ENCODE measurements at regions not wholly inside any gene's neighbourhood (a gene's known extent, or its start where the extent isn't known, plus 50 kb on each side); places are given as distances from the start of the nearest gene placed in this dataset.

- DNase-seq = no peak
- Mint-ChIP-seq H3K4me3 (no peak overlapping the region), H3K36me3 (ENCODE audit: low read depth) (no peaks in the 10 kb centered on the region), H3K27ac (no peak overlapping the region), H3K4me1 (ENCODE audit: low read depth) (no peaks in the 10 kb centered on the region), H3K27me3 (ENCODE audit: low read depth) (peaks cover 5% of the 10 kb centered on the region), H3K9me3 (peaks cover 2% of the 10 kb centered on the region)
- CTCF ChIA-PET = no interaction called here
- intact Hi-C loops (cut with micrococcal nuclease) = no loop called here
Measured at GRCh38 chr3:40908612-40909011, 290.7 kb upstream of the CTNNB1 start.

- Mint-ChIP-seq H3K27me3 (ENCODE audit: low read depth) (peaks cover 5% of the 10 kb centered on the region), H3K9me3 (no peaks in the 10 kb centered on the region), H3K27ac (no peak overlapping the region), H3K4me3 (no peak overlapping the region), H3K36me3 (ENCODE audit: low read depth) (no peaks in the 10 kb centered on the region), H3K4me1 (ENCODE audit: low read depth) (no peaks in the 10 kb centered on the region)
- intact Hi-C loops (cut with micrococcal nuclease) = no loop called here
- CTCF ChIA-PET = no interaction called here
- DNase-seq = no peak
Measured at GRCh38 chr3:40911264-40911663, 288.0 kb upstream of the CTNNB1 start.

GRCh38 chr3:40911928-40912327, 287.4 kb upstream of the CTNNB1 start:
- DNase-seq = no peak
- no peak overlapping the region for H3K4me3 Mint-ChIP-seq
- peaks cover 5% of the 10 kb centered on the region for H3K27me3 Mint-ChIP-seq (ENCODE audit: low read depth)
- CTCF ChIA-PET = no interaction called here
- no peaks in the 10 kb centered on the region for H3K4me1 Mint-ChIP-seq (ENCODE audit: low read depth)
- no peak overlapping the region for H3K27ac Mint-ChIP-seq
- H3K9me3 Mint-ChIP-seq = no peaks in the 10 kb centered on the region
- intact Hi-C loops (cut with micrococcal nuclease) = no loop called here
- H3K36me3 Mint-ChIP-seq (ENCODE audit: low read depth) = no peaks in the 10 kb centered on the region

- Mint-ChIP-seq H3K27ac (no peak overlapping the region), H3K4me1 (ENCODE audit: low read depth) (no peaks in the 10 kb centered on the region), H3K36me3 (ENCODE audit: low read depth) (no peaks in the 10 kb centered on the region), H3K9me3 (no peaks in the 10 kb centered on the region), H3K27me3 (ENCODE audit: low read depth) (peaks cover 5% of the 10 kb centered on the region), H3K4me3 (no peak overlapping the region)
- CTCF ChIA-PET = no interaction called here
- no peak for DNase-seq
- intact Hi-C loops (cut with micrococcal nuclease) = no loop called here
Measured at GRCh38 chr3:40912461-40912860, 286.8 kb upstream of the CTNNB1 start.

GRCh38 chr3:40913192-40913591, 286.1 kb upstream of the CTNNB1 start:
- no peaks in the 10 kb centered on the region for H3K36me3 Mint-ChIP-seq (ENCODE audit: low read depth)
- H3K9me3 Mint-ChIP-seq = no peaks in the 10 kb centered on the region
- no peak for DNase-seq
- peaks cover 5% of the 10 kb centered on the region for H3K27me3 Mint-ChIP-seq (ENCODE audit: low read depth)
- intact Hi-C loops (cut with micrococcal nuclease) = no loop called here
- no peaks in the 10 kb centered on the region for H3K4me1 Mint-ChIP-seq (ENCODE audit: low read depth)
- no peak overlapping the region for H3K4me3 Mint-ChIP-seq
- H3K27ac Mint-ChIP-seq = no peak overlapping the region
- CTCF ChIA-PET = no interaction called here

- Mint-ChIP-seq H3K9me3 (no peaks in the 10 kb centered on the region), H3K27ac (no peak overlapping the region), H3K4me1 (ENCODE audit: low read depth) (no peaks in the 10 kb centered on the region), H3K27me3 (ENCODE audit: low read depth) (peaks cover 5% of the 10 kb centered on the region), H3K4me3 (no peak overlapping the region), H3K36me3 (ENCODE audit: low read depth) (no peaks in the 10 kb centered on the region)
- CTCF ChIA-PET = no interaction called here
- DNase-seq = no peak
- intact Hi-C loops (cut with micrococcal nuclease) = no loop called here
Measured at GRCh38 chr3:40913641-40914040, 285.7 kb upstream of the CTNNB1 start.

GRCh38 chr3:40914475-40914874, 284.8 kb upstream of the CTNNB1 start:
- no peak for DNase-seq
- Mint-ChIP-seq H3K9me3 (no peaks in the 10 kb centered on the region), H3K4me3 (no peak overlapping the region), H3K27ac (no peak overlapping the region), H3K36me3 (ENCODE audit: low read depth) (no peaks in the 10 kb centered on the region), H3K4me1 (ENCODE audit: low read depth) (no peaks in the 10 kb centered on the region), H3K27me3 (ENCODE audit: low read depth) (peaks cover 5% of the 10 kb centered on the region)
- CTCF ChIA-PET = no interaction called here
- intact Hi-C loops (cut with micrococcal nuclease) = no loop called here

- DNase-seq = no peak
- no peaks in the 10 kb centered on the region for H3K4me1 Mint-ChIP-seq (ENCODE audit: low read depth)
- no peaks in the 10 kb centered on the region for H3K36me3 Mint-ChIP-seq (ENCODE audit: low read depth)
- no peak overlapping the region for H3K4me3 Mint-ChIP-seq
- H3K27me3 Mint-ChIP-seq (ENCODE audit: low read depth) = peaks cover 5% of the 10 kb centered on the region
- no peaks in the 10 kb centered on the region for H3K9me3 Mint-ChIP-seq
- intact Hi-C loops (cut with micrococcal nuclease) = no loop called here
- no peak overlapping the region for H3K27ac Mint-ChIP-seq
- CTCF ChIA-PET = no interaction called here
Measured at GRCh38 chr3:40915346-40915865, 283.9 kb upstream of the CTNNB1 start.

- H3K4me3 Mint-ChIP-seq = no peak overlapping the region
- no peaks in the 10 kb centered on the region for H3K9me3 Mint-ChIP-seq
- H3K4me1 Mint-ChIP-seq (ENCODE audit: low read depth) = no peaks in the 10 kb centered on the region
- H3K27me3 Mint-ChIP-seq (ENCODE audit: low read depth) = peaks cover 8% of the 10 kb centered on the region
- H3K27ac Mint-ChIP-seq = no peak overlapping the region
- intact Hi-C loops (cut with micrococcal nuclease) = no loop called here
- CTCF ChIA-PET = no interaction called here
- H3K36me3 Mint-ChIP-seq (ENCODE audit: low read depth) = no peaks in the 10 kb centered on the region
- DNase-seq = no peak
Measured at GRCh38 chr3:40920041-40920440, 279.3 kb upstream of the CTNNB1 start.

- DNase-seq = no peak
- no peaks in the 10 kb centered on the region for H3K4me1 Mint-ChIP-seq (ENCODE audit: low read depth)
- CTCF ChIA-PET = no interaction called here
Measured at GRCh38 chr3:40921251-40921650, 278.1 kb upstream of the CTNNB1 start.

GRCh38 chr3:40923143-40923542, 276.2 kb upstream of the CTNNB1 start:
- Mint-ChIP-seq H3K27me3 (ENCODE audit: low read depth) (peaks cover 11% of the 10 kb centered on the region), H3K4me1 (ENCODE audit: low read depth) (no peaks in the 10 kb centered on the region), H3K4me3 (no peak overlapping the region), H3K36me3 (ENCODE audit: low read depth) (no peaks in the 10 kb centered on the region), H3K27ac (no peak overlapping the region), H3K9me3 (no peaks in the 10 kb centered on the region)
- intact Hi-C loops (cut with micrococcal nuclease) = no loop called here
- CTCF ChIA-PET = no interaction called here
- DNase-seq = no peak

More at GRCh38 chr3:40921251-40921650, 278.1 kb upstream of the CTNNB1 start:
- no peaks in the 10 kb centered on the region for H3K36me3 Mint-ChIP-seq (ENCODE audit: low read depth)
- no peak overlapping the region for H3K27ac Mint-ChIP-seq
- intact Hi-C loops (cut with micrococcal nuclease) = no loop called here
- peaks cover 8% of the 10 kb centered on the region for H3K27me3 Mint-ChIP-seq (ENCODE audit: low read depth)
- no peak overlapping the region for H3K4me3 Mint-ChIP-seq
- no peaks in the 10 kb centered on the region for H3K9me3 Mint-ChIP-seq

- no peak overlapping the region for H3K27ac Mint-ChIP-seq
- H3K9me3 Mint-ChIP-seq = no peaks in the 10 kb centered on the region
- no peak for DNase-seq
- CTCF ChIA-PET = no interaction called here
- H3K36me3 Mint-ChIP-seq (ENCODE audit: low read depth) = no peaks in the 10 kb centered on the region
- intact Hi-C loops (cut with micrococcal nuclease) = no loop called here
- no peaks in the 10 kb centered on the region for H3K4me1 Mint-ChIP-seq (ENCODE audit: low read depth)
- H3K4me3 Mint-ChIP-seq = no peak overlapping the region
- H3K27me3 Mint-ChIP-seq (ENCODE audit: low read depth) = peaks cover 11% of the 10 kb centered on the region
Measured at GRCh38 chr3:40923651-40924050, 275.7 kb upstream of the CTNNB1 start.

GRCh38 chr3:40924559-40925141, 274.7 kb upstream of the CTNNB1 start:
- Mint-ChIP-seq H3K4me3 (no peak overlapping the region), H3K36me3 (ENCODE audit: low read depth) (no peaks in the 10 kb centered on the region), H3K4me1 (ENCODE audit: low read depth) (no peaks in the 10 kb centered on the region), H3K27me3 (ENCODE audit: low read depth) (peaks cover 15% of the 10 kb centered on the region), H3K9me3 (no peaks in the 10 kb centered on the region), H3K27ac (no peak overlapping the region)
- CTCF ChIA-PET = no interaction called here
- no peak for DNase-seq
- intact Hi-C loops (cut with micrococcal nuclease) = no loop called here

All from activated naive CD4-positive, alpha-beta T cell treated with anti-CD3 and anti-CD28 coated beads for 36 hours (primary cell).